ENCODE measurements at regions not wholly inside any gene's neighbourhood (a gene's known extent, or its start where the extent isn't known, plus 50 kb on each side); places are given as distances from the start of the nearest gene placed in this dataset.

GRCh38 chr1:29651684-29652665 lies 415.7 kb downstream of the PTPRU start:
- TF ChIP-seq EP300 (IDR thresholded peaks at IDR 0.05) (no peak), CTCF (IDR thresholded peaks at IDR 0.05) (no peak), POLR2A (IDR thresholded peaks at IDR 0.05) (no peak), POLR2AphosphoS5 (IDR thresholded peaks at IDR 0.05) (no peak)
